Suprapubic skin (tissue), 3 donors: ENCODE measurements at regions not wholly inside any gene's neighbourhood (a gene's known extent, or its start where the extent isn't known, plus 50 kb on each side); places are given as distances from the start of the nearest gene placed in this dataset.

ENCODE experiments used
- POLR2AphosphoS5 ChIP-seq, 3 donors: sonication (generic); formaldehyde crosslinking; IDR thresholded peaks; one replicate each; pipeline ENCODE4 v1.6.1; 2017; ENCODE audit warnings: antibody characterized with exemption in 3 of 3
- TF ChIP-seq, protein P1 (sequence below), 2 donors: fragments of 200-600 bp in 1 of 2; fragments of 450-650 bp in 1 of 2; sonication (generic) in 1 of 2; IDR thresholded peaks; one replicate each; pipeline ENCODE4 v1.5.1; 2016 to 2019; ENCODE audit warnings: antibody characterized with exemption in 2 of 2, mild to moderate bottlenecking in 1 of 2, moderate library complexity in 1 of 2

DNA sequence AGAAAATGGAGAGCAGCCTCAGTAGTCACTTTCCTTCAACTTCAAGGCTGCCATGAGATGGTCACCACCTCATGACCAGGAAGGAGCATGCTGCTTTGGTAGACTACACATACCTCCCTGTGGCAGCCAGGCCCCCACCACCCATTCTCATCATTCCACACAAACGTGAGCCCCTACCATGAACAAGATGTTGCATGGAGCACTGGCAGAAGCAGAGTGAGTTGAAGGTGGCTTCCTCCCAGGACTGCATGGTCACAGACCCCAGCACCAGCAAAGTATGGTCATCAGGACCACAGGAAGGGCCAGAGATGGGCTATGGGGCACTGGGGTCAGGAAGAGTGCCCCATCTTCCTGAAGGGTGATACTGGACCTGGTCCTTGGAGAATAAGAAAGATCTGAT lies 65.5 kb upstream of the FOXE1 start:
- TF ChIP-seq, protein P1, sequence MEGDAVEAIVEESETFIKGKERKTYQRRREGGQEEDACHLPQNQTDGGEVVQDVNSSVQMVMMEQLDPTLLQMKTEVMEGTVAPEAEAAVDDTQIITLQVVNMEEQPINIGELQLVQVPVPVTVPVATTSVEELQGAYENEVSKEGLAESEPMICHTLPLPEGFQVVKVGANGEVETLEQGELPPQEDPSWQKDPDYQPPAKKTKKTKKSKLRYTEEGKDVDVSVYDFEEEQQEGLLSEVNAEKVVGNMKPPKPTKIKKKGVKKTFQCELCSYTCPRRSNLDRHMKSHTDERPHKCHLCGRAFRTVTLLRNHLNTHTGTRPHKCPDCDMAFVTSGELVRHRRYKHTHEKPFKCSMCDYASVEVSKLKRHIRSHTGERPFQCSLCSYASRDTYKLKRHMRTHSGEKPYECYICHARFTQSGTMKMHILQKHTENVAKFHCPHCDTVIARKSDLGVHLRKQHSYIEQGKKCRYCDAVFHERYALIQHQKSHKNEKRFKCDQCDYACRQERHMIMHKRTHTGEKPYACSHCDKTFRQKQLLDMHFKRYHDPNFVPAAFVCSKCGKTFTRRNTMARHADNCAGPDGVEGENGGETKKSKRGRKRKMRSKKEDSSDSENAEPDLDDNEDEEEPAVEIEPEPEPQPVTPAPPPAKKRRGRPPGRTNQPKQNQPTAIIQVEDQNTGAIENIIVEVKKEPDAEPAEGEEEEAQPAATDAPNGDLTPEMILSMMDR (IDR thresholded peaks at IDR 0.05), result no peak
- TF ChIP-seq POLR2AphosphoS5 (IDR thresholded peaks at IDR 0.05), result no peak
